Right renal pelvis (tissue), 4 donors: ENCODE measurements at regions not wholly inside any gene's neighbourhood (a gene's known extent, or its start where the extent isn't known, plus 50 kb on each side); places are given as distances from the start of the nearest gene placed in this dataset.
"Not testable (repeated sequence)": the region's sequence is repeated elsewhere in the genome, so short reads cannot be mapped to it uniquely, and the experiment has no call there.

ENCODE experiments used
- DNase-seq, 4 donors: peaks; one replicate each; pipeline ENCODE4 v3.0.0-alpha.2; 2013; ENCODE audit warnings: low read depth in 4 of 4, low spot score in 3 of 4, missing footprints in 1 of 4

DNA sequence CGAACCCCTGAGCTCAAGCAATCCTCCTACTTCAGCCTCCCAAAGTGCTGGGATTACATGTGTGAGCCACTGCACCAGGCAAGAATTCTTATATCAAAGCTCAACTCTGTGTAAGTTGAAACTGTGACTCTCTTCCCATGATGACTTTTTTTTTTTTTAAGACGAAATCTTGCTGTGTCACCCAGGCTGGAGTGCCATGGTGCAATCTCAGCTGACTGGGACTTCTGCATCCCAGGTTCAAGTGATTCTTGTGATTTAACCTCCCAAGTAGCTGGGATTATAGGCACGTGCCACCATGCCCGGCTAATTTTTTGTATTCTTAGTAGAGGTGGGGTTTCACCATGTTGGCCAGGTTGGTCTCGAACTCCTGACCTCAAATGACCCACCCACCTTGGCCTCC is 51.6 kb upstream of the WAC start:
- not testable (repeated sequence) for DNase-seq

DNA sequence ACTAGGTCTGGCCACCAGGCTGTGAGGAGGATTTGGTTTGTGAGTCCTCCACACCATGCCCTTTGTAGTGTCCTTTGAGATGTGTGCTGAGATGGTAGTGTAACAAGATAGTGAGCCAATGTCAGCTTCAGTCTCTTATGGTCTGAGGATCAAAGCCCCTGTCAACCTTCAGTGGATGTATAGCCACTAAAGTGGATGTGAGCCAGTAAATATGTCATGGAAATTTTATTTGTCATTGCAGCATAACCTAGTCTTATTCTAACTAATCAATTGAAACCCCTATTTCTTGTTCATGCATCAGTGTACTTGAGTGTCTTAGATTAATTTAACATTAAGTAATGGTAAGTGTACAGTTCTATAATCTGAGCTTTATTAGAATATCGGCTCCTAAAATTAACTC is 51.0 kb upstream of the WAC start:
- DNase-seq, result no peak
